ENCODE measurements at regions not wholly inside any gene's neighbourhood (a gene's known extent, or its start where the extent isn't known, plus 50 kb on each side); places are given as distances from the start of the nearest gene placed in this dataset.

DNA sequence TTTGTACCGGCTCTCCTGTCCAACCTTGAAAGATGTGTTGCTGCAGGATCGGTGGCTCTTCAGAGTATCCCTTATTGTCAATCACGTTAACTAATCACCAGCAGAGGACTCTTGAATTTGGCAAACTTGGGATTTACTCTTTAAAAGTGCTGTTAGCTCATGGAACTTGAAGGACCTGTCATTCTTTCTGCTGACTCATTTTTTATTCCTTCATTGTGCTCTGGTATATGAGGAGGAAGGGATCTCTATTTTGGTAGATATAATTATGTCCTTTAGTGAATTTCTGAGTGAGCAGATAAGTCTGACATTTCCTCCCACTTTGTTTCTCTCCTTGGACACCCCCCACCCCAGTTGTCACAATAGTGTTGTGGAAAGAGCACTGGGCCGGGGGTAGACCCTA, 175.1 kb upstream of the HDAC9 start:
- Histone ChIP-seq H3K36me3 (replicated peaks in 1 of 2) (no peaks in the 10 kb centered on the region), H3K4me3 (no peak overlapping the region), H3K9me3 (replicated peaks in 1 of 3) (no peaks in the 10 kb centered on the region), H3K4me1 (replicated peaks in 1 of 2) (no peaks in the 10 kb centered on the region), H3K27ac (no peak overlapping the region), H3K27me3 (no peaks in the 10 kb centered on the region)
- DNase-seq, result no peak
- intact Hi-C loops (cut with DNase I), result loop anchor here in 1 of 2 donors (10.0 kb wide), 1 partner anchor 616 kb away; no protein-coding TSS in a partner anchor
- 68 to 78% (median 74%) methylated on average over 4 of the region's 4 CpGs for WGBS, 4 donors
- no peak for TF ChIP-seq POLR2A (IDR thresholded peaks at IDR 0.05)
- TF ChIP-seq, protein P1, sequence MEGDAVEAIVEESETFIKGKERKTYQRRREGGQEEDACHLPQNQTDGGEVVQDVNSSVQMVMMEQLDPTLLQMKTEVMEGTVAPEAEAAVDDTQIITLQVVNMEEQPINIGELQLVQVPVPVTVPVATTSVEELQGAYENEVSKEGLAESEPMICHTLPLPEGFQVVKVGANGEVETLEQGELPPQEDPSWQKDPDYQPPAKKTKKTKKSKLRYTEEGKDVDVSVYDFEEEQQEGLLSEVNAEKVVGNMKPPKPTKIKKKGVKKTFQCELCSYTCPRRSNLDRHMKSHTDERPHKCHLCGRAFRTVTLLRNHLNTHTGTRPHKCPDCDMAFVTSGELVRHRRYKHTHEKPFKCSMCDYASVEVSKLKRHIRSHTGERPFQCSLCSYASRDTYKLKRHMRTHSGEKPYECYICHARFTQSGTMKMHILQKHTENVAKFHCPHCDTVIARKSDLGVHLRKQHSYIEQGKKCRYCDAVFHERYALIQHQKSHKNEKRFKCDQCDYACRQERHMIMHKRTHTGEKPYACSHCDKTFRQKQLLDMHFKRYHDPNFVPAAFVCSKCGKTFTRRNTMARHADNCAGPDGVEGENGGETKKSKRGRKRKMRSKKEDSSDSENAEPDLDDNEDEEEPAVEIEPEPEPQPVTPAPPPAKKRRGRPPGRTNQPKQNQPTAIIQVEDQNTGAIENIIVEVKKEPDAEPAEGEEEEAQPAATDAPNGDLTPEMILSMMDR (IDR thresholded peaks at IDR 0.05), result no peak

GRCh38 chr7:18320971-18321567, 174.5 kb upstream of the HDAC9 start:
- no peaks in the 10 kb centered on the region for H3K9me3 ChIP-seq (replicated peaks in 1 of 3)
- TF ChIP-seq, protein P1 (IDR thresholded peaks at IDR 0.05), result peak; percentile 34 to 66 (median 44)
- no peak for TF ChIP-seq POLR2A (IDR thresholded peaks at IDR 0.05)
- H3K27me3 ChIP-seq, result no peaks in the 10 kb centered on the region
- no peak overlapping the region for H3K4me3 ChIP-seq
- no peak overlapping the region for H3K27ac ChIP-seq
- DNase-seq, result no peak
- H3K36me3 ChIP-seq (replicated peaks in 1 of 2), result no peaks in the 10 kb centered on the region
- no peaks in the 10 kb centered on the region for H3K4me1 ChIP-seq (replicated peaks in 1 of 2)
- 69 to 84% (median 81%) methylated on average over 2 of the region's 2 CpGs for WGBS, 4 donors
- intact Hi-C loops (cut with DNase I), result loop anchor here in 1 of 2 donors (10.0 kb wide), 1 partner anchor 616 kb away; no protein-coding TSS in a partner anchor

DNA sequence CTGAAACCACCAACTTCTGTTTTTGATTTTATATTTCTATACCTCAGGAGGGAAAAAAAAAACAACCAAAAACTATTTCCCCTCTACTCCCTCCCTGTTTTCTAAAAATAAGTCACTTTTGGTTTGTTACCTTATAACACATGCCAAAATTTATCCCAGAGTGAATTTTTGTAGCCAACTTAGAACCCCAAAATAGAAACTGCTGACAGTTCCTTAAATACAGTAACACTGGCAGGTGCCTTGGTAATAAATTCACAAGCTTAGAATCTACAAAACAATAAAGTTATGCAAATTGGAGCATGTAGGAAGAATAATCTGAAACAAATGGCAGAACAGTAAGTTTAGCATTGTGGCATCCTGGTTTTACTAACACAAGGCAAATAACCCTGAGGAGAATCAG, 165.0 kb upstream of the HDAC9 start:
- H3K27me3 ChIP-seq, result no peaks in the 10 kb centered on the region
- no peak for DNase-seq
- TF ChIP-seq, protein P1 (IDR thresholded peaks at IDR 0.05), result no peak
- TF ChIP-seq POLR2A (IDR thresholded peaks at IDR 0.05), result no peak
- H3K27ac ChIP-seq, result no peak overlapping the region
- H3K4me1 ChIP-seq (replicated peaks in 1 of 2), result no peaks in the 10 kb centered on the region
- no peaks in the 10 kb centered on the region for H3K9me3 ChIP-seq (replicated peaks in 1 of 3)
- H3K36me3 ChIP-seq (replicated peaks in 1 of 2), result no peaks in the 10 kb centered on the region
- intact Hi-C loops (cut with DNase I), result no loop called here
- no peak overlapping the region for H3K4me3 ChIP-seq

GRCh38 chr7:18336626-18337025, 158.9 kb upstream of the HDAC9 start:
- intact Hi-C loops (cut with DNase I), result no loop called here
- Histone ChIP-seq H3K27me3 (no peaks in the 10 kb centered on the region), H3K9me3 (replicated peaks in 1 of 3) (no peaks in the 10 kb centered on the region), H3K36me3 (replicated peaks in 1 of 2) (no peaks in the 10 kb centered on the region), H3K4me3 (no peak overlapping the region), H3K27ac (no peak overlapping the region), H3K4me1 (replicated peaks in 1 of 2) (no peaks in the 10 kb centered on the region)
- WGBS, 4 donors, result 55 to 67% (median 64%) methylated on average over 2 of the region's 2 CpGs
- no peak for DNase-seq
- TF ChIP-seq POLR2A (IDR thresholded peaks at IDR 0.05), result no peak
- TF ChIP-seq, protein P1 (IDR thresholded peaks at IDR 0.05), result no peak
